GM18517 (cell line): ENCODE measurements at regions not wholly inside any gene's neighbourhood (a gene's known extent, or its start where the extent isn't known, plus 50 kb on each side); places are given as distances from the start of the nearest gene placed in this dataset.
"Not testable (repeated sequence)": the region's sequence is repeated elsewhere in the genome, so short reads cannot be mapped to it uniquely, and the experiment has no call there.

ENCODE experiments used
- ATAC-seq: cut with Tn5 transposase; IDR thresholded peaks from one replicate; pipeline ENCODE4 v1.9.1; 2021; ENCODE audit warnings: mild to moderate bottlenecking, moderate library complexity; ENCODE audit not compliant: unreplicated experiment

DNA sequence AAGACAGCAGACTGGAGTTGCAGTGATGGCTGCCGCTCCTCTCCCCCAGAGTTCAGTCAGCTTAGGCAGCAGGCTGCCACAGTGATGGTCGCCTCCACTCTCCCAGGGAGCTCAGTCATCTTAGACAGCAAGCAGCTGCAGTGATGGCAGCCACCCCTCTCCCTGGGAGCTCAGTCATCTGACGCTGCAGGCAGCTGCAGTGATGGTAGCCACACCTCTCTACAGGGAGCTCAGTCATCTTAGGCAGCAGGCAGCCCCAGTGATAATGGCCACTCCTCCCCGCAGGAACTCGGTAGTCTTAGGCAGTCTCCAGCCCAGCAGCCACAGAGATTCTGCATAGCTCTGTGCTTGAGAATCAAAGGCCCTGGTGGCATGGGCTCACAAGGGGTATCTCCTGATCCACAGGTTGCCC, 582.7 kb downstream of the DTWD2 start:
- ATAC-seq, result no peak

- ATAC-seq, result no peak
Measured at GRCh38 chr5:118397236-118397635, 591.1 kb downstream of the DTWD2 start.

DNA sequence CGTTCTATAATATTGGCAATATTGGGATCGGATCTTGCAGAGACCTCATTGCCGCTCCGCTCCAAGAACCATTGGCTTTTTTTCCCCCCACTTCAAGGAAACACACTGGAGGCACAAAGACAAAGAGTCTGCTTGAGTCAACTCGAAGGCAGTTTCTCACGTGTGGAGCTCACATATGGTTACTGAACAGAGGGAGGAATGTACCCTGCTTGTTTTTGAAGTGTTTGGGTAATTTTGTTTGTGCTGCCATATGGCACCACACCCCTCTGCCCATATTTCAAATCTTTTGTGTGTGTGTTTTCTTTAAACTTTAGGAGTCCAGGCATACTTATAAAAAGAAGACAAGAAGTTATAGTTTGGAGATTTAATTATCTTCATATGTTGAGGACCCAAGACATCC, 595.9 kb downstream of the DTWD2 start:
- no peak for ATAC-seq

- ATAC-seq, result not testable (repeated sequence)
Measured at GRCh38 chr5:118382931-118383330, 605.4 kb downstream of the DTWD2 start.

- ATAC-seq, result no peak
Measured at GRCh38 chr5:118379470-118379869, 608.9 kb downstream of the DTWD2 start.

DNA sequence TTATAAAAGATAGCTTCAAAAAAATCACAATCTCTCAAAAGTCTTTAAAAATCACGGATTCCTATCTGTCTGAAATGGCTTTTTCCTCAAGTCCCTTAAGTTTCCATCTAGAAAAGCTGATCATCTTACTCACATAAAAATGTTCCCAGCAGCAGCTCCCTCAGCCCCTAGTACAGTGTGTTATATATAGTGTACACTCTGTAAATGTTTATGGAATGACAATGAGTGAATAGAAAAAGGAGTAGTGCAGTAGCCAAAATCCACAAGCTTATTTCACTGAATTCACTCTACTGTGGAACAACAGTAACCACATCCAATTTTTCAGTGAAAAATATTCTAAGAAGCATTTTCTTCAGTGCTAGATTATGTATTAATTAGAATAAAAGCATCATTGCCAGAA, 609.4 kb downstream of the DTWD2 start:
- ATAC-seq, result no peak

DNA sequence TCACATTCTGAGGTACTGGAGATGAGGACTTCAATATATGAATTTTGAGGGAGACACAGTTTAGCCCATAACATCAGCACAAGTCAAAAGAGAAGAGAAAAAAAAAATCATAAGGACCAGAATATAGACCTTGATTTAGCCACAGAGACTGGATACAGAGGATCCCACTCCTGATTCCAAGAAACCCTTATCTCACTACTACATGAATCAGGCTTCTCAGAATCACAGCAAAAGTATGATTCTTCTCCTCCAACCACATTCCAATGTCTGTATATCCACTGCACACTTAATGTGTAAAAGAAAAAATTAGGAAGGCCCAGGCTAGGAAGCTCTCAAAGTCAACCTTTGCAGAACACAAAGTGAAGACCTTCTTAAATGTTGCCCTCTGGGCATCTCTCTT, 610.9 kb downstream of the DTWD2 start:
- no peak for ATAC-seq

DNA sequence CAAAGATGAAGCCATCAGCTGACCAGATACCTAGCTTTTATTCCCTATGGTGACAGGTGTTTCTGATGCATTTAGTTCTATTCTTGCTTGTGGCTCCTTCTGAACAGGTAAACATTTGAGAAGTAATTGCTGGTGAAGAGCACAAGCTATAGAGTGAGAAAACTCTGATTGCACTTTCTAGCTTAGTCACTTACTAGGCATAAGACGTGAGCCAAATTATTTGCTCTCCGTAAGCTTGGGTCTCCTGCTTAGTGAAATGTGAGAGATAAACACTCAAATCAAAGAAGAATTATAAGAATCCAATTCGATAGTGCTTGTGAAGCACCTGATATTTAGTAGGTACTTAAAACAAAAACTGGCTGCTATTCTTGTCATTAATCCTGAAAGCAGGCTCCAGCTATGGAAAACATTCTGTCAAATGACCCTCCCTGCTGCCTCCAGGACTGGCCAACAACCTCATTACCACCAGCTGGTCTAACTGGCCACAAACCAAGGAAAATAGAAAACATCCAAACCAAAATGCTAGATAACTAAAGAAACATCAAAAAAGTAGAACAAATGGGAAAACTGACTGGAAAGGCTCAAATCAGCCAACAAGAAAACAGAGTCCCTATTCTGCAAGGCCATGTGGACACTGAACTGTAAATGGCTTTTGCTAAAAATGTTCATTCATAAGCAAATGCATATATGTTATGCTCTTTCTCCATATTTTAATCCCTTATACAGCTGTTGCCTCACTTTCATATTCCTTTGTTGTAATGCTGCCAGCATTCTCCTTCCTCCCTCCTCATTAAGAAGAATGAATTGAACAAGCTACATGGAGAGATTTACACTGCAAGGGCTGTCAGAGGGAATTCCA, 616.1 kb downstream of the DTWD2 start:
- no peak for ATAC-seq

GRCh38 chr5:118366429-118366828, 621.9 kb downstream of the DTWD2 start:
- ATAC-seq, result no peak

DNA sequence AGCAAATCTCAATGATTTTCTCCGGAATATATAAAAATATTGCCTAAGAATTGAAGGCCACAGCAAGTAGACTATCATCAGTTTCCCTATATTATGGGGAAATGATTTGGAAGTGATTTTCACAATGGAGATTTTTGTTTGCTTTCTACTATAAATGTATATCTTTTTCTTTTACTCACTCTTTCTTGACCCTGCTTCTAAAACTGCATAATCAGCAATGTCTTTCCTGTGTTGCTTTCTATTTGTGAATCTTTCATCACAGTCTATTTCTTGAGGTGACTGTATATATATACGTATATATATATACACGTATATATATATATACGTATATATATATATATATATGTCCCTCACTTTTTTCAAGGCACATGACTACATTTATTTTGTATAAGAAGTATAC, 622.6 kb downstream of the DTWD2 start:
- ATAC-seq, result no peak

DNA sequence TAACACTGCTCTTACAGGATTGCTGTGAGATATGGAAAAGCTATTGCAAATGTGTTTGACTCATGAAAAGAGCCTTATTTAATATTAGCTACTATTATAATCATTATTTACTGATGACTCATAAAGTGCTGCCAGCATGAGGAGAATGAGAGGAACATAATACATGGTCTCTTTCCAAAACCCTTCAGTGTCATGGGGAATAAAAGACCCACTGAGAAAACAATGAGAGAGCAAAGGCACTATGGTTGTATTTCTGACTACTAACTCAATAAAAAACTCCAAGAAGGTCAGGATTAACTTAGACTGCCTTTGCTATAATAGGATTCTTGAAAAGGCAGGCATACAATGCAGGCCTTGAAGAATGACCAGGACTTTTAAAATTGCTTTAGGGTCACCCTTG, 633.5 kb downstream of the DTWD2 start:
- no peak for ATAC-seq

DNA sequence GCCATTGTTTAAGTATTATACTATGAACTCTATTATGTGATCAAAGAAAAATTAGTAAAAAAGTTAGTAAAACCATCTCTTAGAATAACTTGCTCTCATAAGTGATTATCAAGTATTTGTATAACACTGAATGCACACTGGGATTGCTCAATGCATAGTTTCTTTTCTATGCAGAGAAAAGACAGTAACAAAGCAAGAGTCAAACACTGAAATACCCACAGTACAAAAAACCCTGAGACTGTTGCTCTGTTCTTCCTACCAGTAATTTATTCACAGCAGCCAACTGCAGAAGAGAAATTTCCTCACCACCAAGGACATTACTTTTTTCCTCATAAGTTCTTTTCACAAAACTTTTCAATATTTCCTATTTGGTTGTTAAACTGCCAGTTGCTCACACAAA, 634.4 kb downstream of the DTWD2 start:
- no peak for ATAC-seq

- no peak for ATAC-seq
Measured at GRCh38 chr5:118336468-118336867, 651.9 kb downstream of the DTWD2 start.

- ATAC-seq, result no peak
Measured at GRCh38 chr5:118327389-118327788, 661.0 kb downstream of the DTWD2 start.

- ATAC-seq, result no peak
Measured at GRCh38 chr5:118326481-118327045, 661.8 kb downstream of the DTWD2 start.

DNA sequence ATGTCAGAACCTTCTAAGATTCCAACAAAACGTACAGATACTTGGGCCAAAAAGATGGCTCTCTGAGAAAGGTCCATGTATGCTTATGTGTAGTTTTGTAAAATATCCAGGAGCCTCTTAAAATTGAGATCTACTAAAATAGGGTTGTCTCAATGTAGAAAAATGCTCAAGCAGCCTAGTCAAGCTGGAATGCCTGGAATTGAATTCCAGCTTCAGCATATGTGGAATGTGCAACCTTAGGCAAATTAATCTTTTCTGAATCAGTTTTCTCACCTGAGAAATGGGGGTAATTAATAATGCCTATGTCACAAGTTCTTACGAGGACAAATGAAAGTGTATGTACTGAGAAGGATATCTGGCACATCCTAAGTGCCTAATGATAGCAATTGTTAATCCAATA, 662.4 kb downstream of the DTWD2 start:
- no peak for ATAC-seq

DNA sequence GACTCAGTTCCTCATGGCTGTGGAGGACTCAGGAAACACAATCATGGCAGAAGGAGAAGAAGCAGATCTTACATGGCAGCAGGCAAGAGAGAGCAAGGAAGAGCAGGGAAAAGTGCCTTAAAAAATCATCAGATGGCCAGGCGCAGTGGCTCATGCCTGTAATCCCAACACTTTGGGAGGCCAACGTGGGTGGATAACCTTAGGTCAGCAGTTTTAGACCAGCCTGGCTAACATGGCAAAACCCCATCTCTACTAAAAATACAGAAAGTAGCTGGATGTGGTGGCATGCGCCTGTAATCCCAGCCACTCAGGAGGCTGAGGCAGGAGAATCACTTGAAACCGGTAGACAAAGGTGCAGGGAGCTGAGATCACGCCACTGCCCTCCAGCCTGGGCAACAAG, 664.6 kb downstream of the DTWD2 start:
- ATAC-seq, result not testable (repeated sequence)

- no peak for ATAC-seq
Measured at GRCh38 chr5:118321081-118321480, 667.3 kb downstream of the DTWD2 start.

- no peak for ATAC-seq
Measured at GRCh38 chr5:118320121-118320520, 668.2 kb downstream of the DTWD2 start.

DNA sequence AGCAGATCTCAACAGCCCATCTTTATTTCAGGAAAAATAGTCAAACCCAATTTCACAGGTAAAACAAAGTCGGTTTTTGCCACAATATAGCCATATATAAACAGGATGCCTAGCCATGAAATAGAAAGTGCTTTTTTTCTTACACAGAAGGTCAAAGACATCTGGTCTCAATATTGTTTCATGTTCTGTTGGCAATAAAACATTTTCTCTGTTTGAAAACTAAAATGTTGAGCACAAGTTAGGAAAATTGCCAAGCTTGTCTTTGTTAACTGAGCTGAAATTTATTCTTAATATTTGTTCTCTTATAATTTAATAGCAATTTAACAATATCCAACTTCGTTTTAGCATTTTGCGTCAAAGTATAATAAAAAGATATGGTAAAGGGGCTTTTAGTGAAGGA, 673.4 kb downstream of the DTWD2 start:
- ATAC-seq, result no peak

DNA sequence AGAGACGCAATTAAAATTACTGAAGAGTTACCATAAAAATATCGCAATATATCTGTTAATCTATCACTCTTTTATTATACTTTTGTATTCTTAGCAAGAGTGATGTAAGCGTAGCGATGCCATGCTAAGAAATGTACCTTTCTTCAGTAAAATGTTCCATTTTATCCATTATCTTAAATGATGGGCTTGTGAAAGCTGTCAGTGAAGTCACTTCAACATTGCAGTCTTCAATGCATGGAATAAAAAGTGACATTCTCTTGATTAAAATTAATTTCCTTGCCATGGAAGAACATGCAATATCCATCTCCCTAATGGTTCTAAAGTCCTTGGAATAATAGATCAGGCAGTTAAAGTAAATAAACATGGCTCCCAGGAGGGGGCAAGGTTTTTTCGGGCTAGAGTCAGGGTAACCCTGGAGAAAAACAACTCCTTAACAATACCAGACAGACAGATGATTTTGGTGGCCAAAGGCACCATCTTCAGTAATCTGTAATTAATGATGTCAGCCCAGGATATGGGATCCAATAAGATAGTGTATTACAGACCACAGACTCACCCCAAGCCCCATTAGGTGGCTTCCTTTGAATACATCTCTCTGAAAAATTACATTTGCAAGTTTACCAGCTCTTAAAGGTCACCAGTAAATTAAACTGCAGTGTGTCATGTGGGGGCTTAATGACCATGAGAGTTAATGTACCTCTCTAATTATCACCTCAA, 677.1 kb downstream of the DTWD2 start:
- no peak for ATAC-seq

- ATAC-seq, result no peak
Measured at GRCh38 chr5:118310401-118310800, 677.9 kb downstream of the DTWD2 start.
